ENCODE measurements at regions not wholly inside any gene's neighbourhood (a gene's known extent, or its start where the extent isn't known, plus 50 kb on each side); places are given as distances from the start of the nearest gene placed in this dataset.
A peak's percentile ranks its signal among the peaks of the same experiment; 100 is the strongest.

DNA sequence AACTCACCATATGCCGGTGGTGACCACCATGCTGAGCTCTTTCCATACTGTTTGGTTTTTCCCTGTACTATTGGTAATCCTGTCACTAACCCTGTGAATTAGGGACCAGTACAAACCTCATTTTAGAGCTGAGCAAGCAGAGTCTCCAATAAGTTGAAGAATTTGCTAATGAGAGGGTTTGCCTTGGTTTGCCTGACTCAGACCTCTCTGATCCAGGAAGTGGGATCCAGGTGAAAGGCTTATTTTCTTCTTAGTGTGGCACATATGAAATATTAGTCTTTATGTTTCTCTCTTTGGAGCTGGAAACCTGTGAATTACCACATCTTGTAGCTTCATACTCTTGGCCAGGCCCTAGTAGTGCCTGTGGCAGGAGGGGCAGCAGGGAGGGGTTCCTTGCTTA is 114.1 kb upstream of the IGFBP3 start:
- no peak overlapping the region for H3K4me3 ChIP-seq (ENCODE audit: severe bottlenecking)
- H3K27ac ChIP-seq (ENCODE audit: poor library complexity, severe bottlenecking): peak overlapping the region; percentile 16
- no peak for ATAC-seq (ENCODE audit: low read depth)
- H3K27me3 ChIP-seq (ENCODE audit: insufficient read depth, poor library complexity, severe bottlenecking): no peaks in the 10 kb centered on the region
- peaks cover 1% of the 10 kb centered on the region for H3K4me1 ChIP-seq (ENCODE audit: insufficient read depth, poor library complexity, severe bottlenecking)
- H3K9me3 ChIP-seq (ENCODE audit: severe bottlenecking): no peaks in the 10 kb centered on the region
- H3K36me3 ChIP-seq (ENCODE audit: low read depth): no peaks in the 10 kb centered on the region
- TF ChIP-seq, protein P1, sequence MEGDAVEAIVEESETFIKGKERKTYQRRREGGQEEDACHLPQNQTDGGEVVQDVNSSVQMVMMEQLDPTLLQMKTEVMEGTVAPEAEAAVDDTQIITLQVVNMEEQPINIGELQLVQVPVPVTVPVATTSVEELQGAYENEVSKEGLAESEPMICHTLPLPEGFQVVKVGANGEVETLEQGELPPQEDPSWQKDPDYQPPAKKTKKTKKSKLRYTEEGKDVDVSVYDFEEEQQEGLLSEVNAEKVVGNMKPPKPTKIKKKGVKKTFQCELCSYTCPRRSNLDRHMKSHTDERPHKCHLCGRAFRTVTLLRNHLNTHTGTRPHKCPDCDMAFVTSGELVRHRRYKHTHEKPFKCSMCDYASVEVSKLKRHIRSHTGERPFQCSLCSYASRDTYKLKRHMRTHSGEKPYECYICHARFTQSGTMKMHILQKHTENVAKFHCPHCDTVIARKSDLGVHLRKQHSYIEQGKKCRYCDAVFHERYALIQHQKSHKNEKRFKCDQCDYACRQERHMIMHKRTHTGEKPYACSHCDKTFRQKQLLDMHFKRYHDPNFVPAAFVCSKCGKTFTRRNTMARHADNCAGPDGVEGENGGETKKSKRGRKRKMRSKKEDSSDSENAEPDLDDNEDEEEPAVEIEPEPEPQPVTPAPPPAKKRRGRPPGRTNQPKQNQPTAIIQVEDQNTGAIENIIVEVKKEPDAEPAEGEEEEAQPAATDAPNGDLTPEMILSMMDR (IDR thresholded peaks at IDR 0.05; ENCODE audit: poor library complexity, severe bottlenecking): no peak
- no peak for DNase-seq (ENCODE audit: low spot score)

DNA sequence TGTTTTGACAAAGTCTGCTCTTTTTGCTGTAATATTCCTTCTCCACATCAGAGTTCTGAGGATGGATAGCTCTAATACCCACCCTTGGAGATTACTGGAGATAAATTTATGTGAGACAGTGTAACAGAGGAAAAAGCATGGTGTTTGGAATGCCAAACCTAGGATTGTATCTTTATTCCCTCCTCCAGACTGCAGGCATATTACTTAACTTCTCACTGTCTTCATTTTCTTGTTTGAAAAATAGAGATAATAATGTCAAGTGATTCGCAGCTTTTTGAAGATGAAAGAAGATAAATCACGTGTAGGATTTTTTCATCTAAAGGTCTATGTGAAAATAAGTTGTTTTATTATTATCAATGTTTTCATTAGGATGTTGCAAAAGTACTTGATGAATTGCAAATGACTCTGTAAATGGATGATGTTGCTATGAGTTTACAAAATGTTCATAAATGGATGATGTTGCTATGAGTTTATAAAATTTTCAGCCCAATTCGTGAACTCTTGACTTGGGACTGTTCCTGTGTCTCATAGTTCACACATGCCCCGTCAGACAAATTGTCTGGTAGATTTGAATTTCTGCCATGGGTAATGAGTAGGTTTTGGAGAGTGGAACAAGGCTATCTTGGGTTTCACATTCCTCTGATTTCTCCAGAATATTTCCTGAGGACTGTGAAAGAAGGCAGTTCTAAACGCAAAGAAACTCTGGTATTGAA is 113.1 kb upstream of the IGFBP3 start:
- Histone ChIP-seq H3K4me3 (ENCODE audit: severe bottlenecking) (no peak overlapping the region), H3K27ac (ENCODE audit: poor library complexity, severe bottlenecking) (peak overlapping the region; percentile 16), H3K9me3 (ENCODE audit: severe bottlenecking) (no peaks in the 10 kb centered on the region), H3K27me3 (ENCODE audit: insufficient read depth, poor library complexity, severe bottlenecking) (no peaks in the 10 kb centered on the region), H3K4me1 (ENCODE audit: insufficient read depth, poor library complexity, severe bottlenecking) (peaks cover 3% of the 10 kb centered on the region), H3K36me3 (ENCODE audit: low read depth) (no peaks in the 10 kb centered on the region)
- ATAC-seq (ENCODE audit: low read depth): no peak
- TF ChIP-seq, protein P1 (IDR thresholded peaks at IDR 0.05; ENCODE audit: poor library complexity, severe bottlenecking): no peak
- no peak for DNase-seq (ENCODE audit: low spot score)

DNA sequence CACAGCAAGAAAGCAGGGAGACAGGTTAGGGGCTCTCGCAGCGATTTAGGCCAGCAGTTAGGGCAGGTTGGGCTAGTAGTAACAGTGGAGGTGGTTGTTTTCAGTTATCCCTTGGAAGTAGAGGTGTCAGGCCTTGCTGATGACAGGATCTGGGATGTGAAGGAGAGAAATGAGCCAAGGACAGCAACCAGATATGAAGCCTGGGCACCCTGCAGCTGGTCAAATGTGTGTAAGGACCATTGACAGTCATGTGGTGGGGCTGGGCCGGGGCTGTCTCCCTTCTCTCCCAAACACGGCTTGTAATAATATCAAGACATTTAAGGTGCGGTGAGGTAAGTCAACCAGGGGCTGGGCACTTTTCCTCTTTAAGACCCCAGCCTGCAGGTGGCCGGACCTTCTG is 112.5 kb upstream of the IGFBP3 start:
- Histone ChIP-seq H3K4me3 (ENCODE audit: severe bottlenecking) (no peak overlapping the region), H3K9me3 (ENCODE audit: severe bottlenecking) (no peaks in the 10 kb centered on the region), H3K4me1 (ENCODE audit: insufficient read depth, poor library complexity, severe bottlenecking) (peaks cover 3% of the 10 kb centered on the region), H3K27me3 (ENCODE audit: insufficient read depth, poor library complexity, severe bottlenecking) (no peaks in the 10 kb centered on the region), H3K36me3 (ENCODE audit: low read depth) (no peaks in the 10 kb centered on the region), H3K27ac (ENCODE audit: poor library complexity, severe bottlenecking) (peak overlapping the region; percentile 16)
- DNase-seq (ENCODE audit: low spot score) (no peak), ATAC-seq (ENCODE audit: low read depth) (no peak)
- TF ChIP-seq, protein P1 (IDR thresholded peaks at IDR 0.05; ENCODE audit: poor library complexity, severe bottlenecking): no peak

DNA sequence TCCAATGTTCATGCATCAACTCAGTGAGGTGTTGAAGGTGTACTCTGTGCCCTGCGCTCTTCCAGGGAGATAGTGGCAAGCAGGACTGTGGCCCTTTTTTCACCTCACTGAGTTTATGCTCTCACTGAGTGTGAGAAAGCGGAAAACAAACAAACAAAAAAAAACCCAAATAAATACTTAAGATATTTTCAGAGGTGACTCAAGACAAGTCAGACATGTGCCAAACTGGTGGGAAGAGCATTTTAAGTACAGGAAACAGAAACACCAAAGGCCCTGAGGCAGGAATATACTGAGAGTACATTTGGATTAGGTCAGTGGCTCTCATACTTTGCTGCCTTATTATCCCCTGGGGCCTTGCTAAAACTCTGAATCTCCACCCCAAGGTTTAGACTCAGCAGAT is 111.9 kb upstream of the IGFBP3 start:
- TF ChIP-seq, protein P1 (IDR thresholded peaks at IDR 0.05; ENCODE audit: poor library complexity, severe bottlenecking): no peak
- no peak overlapping the region for H3K4me3 ChIP-seq (ENCODE audit: severe bottlenecking)
- no peaks in the 10 kb centered on the region for H3K36me3 ChIP-seq (ENCODE audit: low read depth)
- ATAC-seq (ENCODE audit: low read depth) (peak; percentile 68), DNase-seq (ENCODE audit: low spot score) (no peak)
- H3K27ac ChIP-seq (ENCODE audit: poor library complexity, severe bottlenecking): no peak overlapping the region
- no peaks in the 10 kb centered on the region for H3K27me3 ChIP-seq (ENCODE audit: insufficient read depth, poor library complexity, severe bottlenecking)
- no peaks in the 10 kb centered on the region for H3K9me3 ChIP-seq (ENCODE audit: severe bottlenecking)
- H3K4me1 ChIP-seq (ENCODE audit: insufficient read depth, poor library complexity, severe bottlenecking): peaks cover 3% of the 10 kb centered on the region

DNA sequence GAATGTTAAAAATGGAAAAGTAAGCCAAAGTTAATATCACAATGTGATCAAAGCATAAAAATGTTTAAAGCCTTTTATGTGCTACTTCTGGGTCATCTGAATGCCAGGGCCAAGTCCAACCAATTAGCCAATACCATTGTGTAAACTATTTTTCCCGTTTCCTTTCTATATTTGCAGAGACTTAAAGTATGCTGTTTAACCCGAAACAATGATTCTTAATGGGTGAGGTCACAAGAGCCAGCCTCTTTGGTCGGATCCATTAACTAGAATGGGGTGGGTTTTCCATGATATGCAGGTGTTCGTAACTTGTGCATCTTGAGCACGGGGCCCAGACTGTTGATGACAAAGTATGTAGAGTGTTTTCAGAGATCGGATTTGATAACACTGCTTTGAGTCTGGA is 111.3 kb upstream of the IGFBP3 start:
- no peaks in the 10 kb centered on the region for H3K9me3 ChIP-seq (ENCODE audit: severe bottlenecking)
- TF ChIP-seq, protein P1 (IDR thresholded peaks at IDR 0.05; ENCODE audit: poor library complexity, severe bottlenecking): no peak

More for the DNA sequence above, 111.3 kb upstream of the IGFBP3 start:
- Histone ChIP-seq H3K4me3 (ENCODE audit: severe bottlenecking) (no peak overlapping the region), H3K27ac (ENCODE audit: poor library complexity, severe bottlenecking) (no peak overlapping the region), H3K36me3 (ENCODE audit: low read depth) (no peaks in the 10 kb centered on the region), H3K4me1 (ENCODE audit: insufficient read depth, poor library complexity, severe bottlenecking) (peaks cover 3% of the 10 kb centered on the region), H3K27me3 (ENCODE audit: insufficient read depth, poor library complexity, severe bottlenecking) (no peaks in the 10 kb centered on the region)
- DNase-seq (ENCODE audit: low spot score) (no peak), ATAC-seq (ENCODE audit: low read depth) (no peak)
